SK-N-MC (cell line): ENCODE measurements at regions not wholly inside any gene's neighbourhood (a gene's known extent, or its start where the extent isn't known, plus 50 kb on each side); places are given as distances from the start of the nearest gene placed in this dataset.
"Not testable (repeated sequence)": the region's sequence is repeated elsewhere in the genome, so short reads cannot be mapped to it uniquely, and the experiment has no call there.

Source experiments
- DNase-seq: peaks from one replicate; pipeline ENCODE4 v3.0.0-alpha.2; 2011; ENCODE audit warnings: low read depth, low spot score
- H3K27ac ChIP-seq: fragments of 200-600 bp; sonication (generic); 2 replicates; pipeline ENCODE4 v1.5.1; 2016; ENCODE audit warnings: mixed run types
- H3K36me3 ChIP-seq: fragments of 200-600 bp; sonication (generic); 2 replicates; pipeline ENCODE4 v1.6.1; 2017; ENCODE audit warnings: antibody characterized with exemption, low read length, mixed read lengths; ENCODE audit not compliant: insufficient read depth
- H3K4me3 ChIP-seq: fragments of 200-600 bp; sonication (generic); 2 replicates; pipeline ENCODE4 v1.5.1; 2016
- H3K9ac ChIP-seq: fragments of 200-600 bp; sonication (generic); 2 replicates; pipeline ENCODE4 v1.8.0; 2017; ENCODE audit warnings: mixed run types, mixed read lengths; ENCODE audit not compliant: insufficient read length
- H3K9me3 ChIP-seq: fragments of 200-600 bp; sonication (generic); 2 replicates; pipeline ENCODE4 v1.6.1; 2017; ENCODE audit warnings: low read depth, mild to moderate bottlenecking, antibody characterized with exemption, low read length, moderate library complexity, mixed read lengths
- EZH2 ChIP-seq: fragments of 200-600 bp; sonication (generic); IDR thresholded peaks from one replicate; pipeline ENCODE4 v1.6.1; 2017; ENCODE audit warnings: antibody characterized with exemption
- FOXP2 ChIP-seq: optimal IDR thresholded peaks from 2 replicates; pipeline ENCODE3; 2011; ENCODE audit warnings: mild to moderate bottlenecking, moderate library complexity; ENCODE audit not compliant: insufficient read depth; ENCODE audit errors: extremely low read length, control extremely low read depth
- POLR2AphosphoS5 ChIP-seq: IDR thresholded peaks from 2 replicates; pipeline ENCODE4 v1.6.1; 2012; ENCODE audit warnings: mild to moderate bottlenecking, low read depth, low read length, borderline replicate concordance

DNA sequence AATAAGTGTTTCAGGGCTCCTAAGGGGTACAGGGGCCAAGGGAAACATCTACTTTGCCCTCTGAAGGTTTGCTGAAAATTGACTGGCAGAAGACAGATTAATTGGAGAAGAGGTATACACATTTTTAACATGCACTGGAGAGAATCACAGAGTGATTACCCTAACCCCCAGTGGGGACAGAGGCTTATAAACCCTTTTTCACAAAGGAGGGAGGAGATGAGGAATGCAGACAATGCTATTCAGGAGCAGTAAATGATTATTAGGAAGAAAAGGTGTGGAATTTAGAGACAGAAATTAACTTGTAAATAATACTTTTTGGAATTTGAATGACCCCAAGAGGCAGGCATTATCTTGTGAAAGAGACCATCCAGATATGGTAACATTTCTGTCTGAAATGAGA lies 582.4 kb upstream of the B3GAT1 start:
- TF ChIP-seq POLR2AphosphoS5 (no peak), FOXP2 (no peak), EZH2 (no peak)
- H3K4me3 ChIP-seq = 0 out of 2 replicates have a peak overlapping the region, but pooled peaks have one; percentile 10
- peak overlapping the region; percentile 96 for H3K27ac ChIP-seq
- peak overlapping the region; percentile 61 for H3K9ac ChIP-seq
- H3K9me3 ChIP-seq = no peaks in the 10 kb centered on the region
- no peak for DNase-seq
- H3K36me3 ChIP-seq = no peaks in the 10 kb centered on the region

GRCh38 chr11:134993691-134994243 lies 581.7 kb upstream of the B3GAT1 start:
- DNase-seq = no peak
- TF ChIP-seq EZH2 (no peak), FOXP2 (no peak), POLR2AphosphoS5 (no peak)
- H3K27ac ChIP-seq = peak overlapping the region; percentile 96

DNA sequence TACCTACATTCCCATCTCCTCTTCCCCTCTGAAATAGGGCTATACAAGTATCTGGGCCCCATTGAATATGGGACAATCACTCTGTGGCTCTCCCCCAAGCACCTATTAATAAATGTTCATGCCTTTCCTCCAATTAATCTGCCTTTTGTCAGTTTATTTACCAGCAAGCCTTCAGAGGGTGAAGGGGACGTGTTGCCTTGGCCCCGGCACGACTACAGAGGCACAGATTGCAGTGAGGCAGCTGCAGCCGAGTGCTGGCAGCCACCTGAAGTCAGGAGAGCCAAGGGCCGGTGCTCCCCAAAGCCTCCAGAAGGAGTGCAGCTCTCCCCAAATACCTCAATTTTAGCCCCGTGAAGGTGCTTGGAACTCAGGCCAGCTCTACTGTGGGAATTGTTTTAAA lies 580.9 kb upstream of the B3GAT1 start:
- Histone ChIP-seq H3K9me3 (no peaks in the 10 kb centered on the region), H3K36me3 (no peaks in the 10 kb centered on the region), H3K4me3 (no peak overlapping the region), H3K9ac (no peak overlapping the region), H3K27ac (no peak overlapping the region)
- DNase-seq = no peak
- TF ChIP-seq FOXP2 (no peak), POLR2AphosphoS5 (no peak), EZH2 (no peak)

More at GRCh38 chr11:134993691-134994243, 581.7 kb upstream of the B3GAT1 start:
- H3K36me3 ChIP-seq = no peaks in the 10 kb centered on the region
- no peak overlapping the region for H3K4me3 ChIP-seq
- no peak overlapping the region for H3K9ac ChIP-seq
- H3K9me3 ChIP-seq = no peaks in the 10 kb centered on the region

DNA sequence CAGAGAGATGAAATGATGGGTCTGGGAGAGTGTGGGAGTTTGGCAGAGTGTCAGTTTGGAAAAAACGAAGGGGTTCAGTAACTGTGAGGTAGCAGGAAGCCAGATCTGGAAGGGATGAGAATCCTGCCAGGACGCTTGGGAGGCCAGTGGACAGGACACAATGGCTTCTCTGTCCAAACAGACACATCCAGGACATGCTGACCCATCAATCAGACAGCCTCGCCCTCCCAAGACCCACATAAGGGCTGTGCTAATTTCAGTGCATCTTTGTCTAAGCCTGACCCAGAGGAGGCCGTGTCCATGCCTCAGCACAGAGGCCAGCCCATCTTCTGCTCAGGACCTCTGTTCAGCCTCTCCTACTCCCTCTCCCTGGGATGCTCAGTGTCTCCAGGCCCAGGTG lies 576.5 kb upstream of the B3GAT1 start:
- Histone ChIP-seq H3K36me3 (no peaks in the 10 kb centered on the region), H3K9ac (no peak overlapping the region), H3K9me3 (no peaks in the 10 kb centered on the region), H3K27ac (peak overlapping the region; percentile 99; the same call in 1 of the 2 replicates), H3K4me3 (no peak overlapping the region)
- TF ChIP-seq FOXP2 = no peak
- no peak for TF ChIP-seq EZH2
- TF ChIP-seq POLR2AphosphoS5 = no peak
- no peak for DNase-seq

GRCh38 chr11:134987822-134988221 lies 575.8 kb upstream of the B3GAT1 start:
- H3K9me3 ChIP-seq = no peaks in the 10 kb centered on the region
- no peak for DNase-seq
- H3K9ac ChIP-seq = peak overlapping the region; percentile 54

DNA sequence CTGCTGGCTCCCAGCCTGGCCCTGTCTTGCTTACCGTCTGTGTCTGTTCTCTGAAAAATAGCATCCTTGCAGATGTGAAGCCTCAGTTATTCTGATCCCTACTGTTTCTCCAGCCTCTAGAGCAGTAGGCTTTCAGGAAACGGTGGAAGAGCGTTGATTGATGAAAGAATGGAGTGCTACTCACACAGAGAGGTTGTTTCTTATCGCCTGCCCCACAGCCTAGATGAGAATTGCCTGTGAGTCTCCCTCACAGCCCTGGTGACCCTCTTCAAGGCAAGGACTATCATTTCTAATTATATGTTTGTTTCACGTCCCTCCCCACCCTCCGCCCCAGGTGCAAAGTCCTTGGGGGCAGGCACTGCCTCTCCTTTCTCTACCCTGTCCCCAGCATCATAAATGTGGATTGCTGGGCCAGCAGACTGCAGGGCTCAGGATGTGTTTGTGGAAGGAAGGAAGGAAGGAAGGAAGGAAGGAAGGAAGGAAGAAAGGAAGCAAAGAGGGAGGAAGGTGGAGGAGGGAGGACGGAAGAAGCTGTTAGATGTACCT lies 575.3 kb upstream of the B3GAT1 start:
- H3K9me3 ChIP-seq = no peaks in the 10 kb centered on the region
- H3K9ac ChIP-seq = peak overlapping the region; percentile 66
- peak overlapping the region; percentile 62 for H3K4me3 ChIP-seq
- DNase-seq = peak; percentile 70
- peak overlapping the region; percentile 99 for H3K27ac ChIP-seq
- no peaks in the 10 kb centered on the region for H3K36me3 ChIP-seq
- TF ChIP-seq POLR2AphosphoS5 (no peak), EZH2 (no peak)

More at GRCh38 chr11:134987822-134988221, 575.8 kb upstream of the B3GAT1 start:
- TF ChIP-seq FOXP2 = no peak
- no peak for TF ChIP-seq POLR2AphosphoS5
- TF ChIP-seq EZH2 = no peak
- Histone ChIP-seq H3K27ac (peak overlapping the region; percentile 99), H3K36me3 (no peaks in the 10 kb centered on the region), H3K4me3 (peak overlapping the region; percentile 13; the same call in 1 of the 2 replicates)

DNA sequence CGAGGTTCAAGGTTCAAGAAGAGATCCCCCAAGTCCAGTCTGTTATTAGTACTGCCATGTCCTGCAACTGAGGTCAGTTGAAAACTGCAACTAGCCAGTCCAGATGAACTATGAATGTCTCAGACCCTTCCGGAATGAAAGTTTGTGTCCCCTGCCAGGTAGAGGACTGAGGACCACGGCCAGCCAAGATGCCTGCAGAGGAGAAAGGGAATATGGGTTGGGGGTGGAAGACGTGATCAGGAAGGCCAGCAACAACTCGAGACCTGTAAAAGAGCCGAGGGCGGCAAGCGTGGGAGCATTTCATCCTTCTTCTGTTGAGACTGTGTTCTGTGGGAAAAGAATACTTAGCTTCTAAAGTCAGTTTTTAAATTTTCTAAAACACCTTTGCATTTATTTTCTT lies 572.4 kb upstream of the B3GAT1 start:
- Histone ChIP-seq H3K9me3 (no peaks in the 10 kb centered on the region), H3K4me3 (no peak overlapping the region), H3K27ac (no peak overlapping the region), H3K9ac (no peak overlapping the region), H3K36me3 (no peaks in the 10 kb centered on the region)
- TF ChIP-seq FOXP2 = no peak
- TF ChIP-seq POLR2AphosphoS5 = no peak
- no peak for TF ChIP-seq EZH2
- DNase-seq = no peak

DNA sequence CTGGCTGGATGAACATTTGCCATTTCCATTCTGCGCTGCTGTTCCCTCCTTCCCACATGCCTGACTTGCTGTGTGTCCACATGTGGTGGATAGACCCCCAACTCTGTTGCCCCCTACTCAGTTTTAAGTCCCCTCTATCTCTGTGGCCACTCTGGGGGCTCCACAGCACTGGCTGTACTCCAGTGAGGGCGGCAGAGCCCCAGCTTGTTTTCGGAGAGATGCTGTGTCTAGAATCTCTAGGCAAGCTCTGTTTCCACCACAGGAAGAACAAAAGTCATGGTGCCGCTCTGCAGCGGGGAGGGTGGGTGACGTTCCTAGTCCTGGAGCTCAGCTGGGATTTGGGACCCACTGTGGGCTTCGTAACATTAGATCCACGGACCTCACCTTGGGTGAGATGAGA lies 570.4 kb upstream of the B3GAT1 start:
- not testable (repeated sequence) for H3K27ac ChIP-seq, H3K36me3 ChIP-seq, H3K9ac ChIP-seq, H3K4me3 ChIP-seq, H3K9me3 ChIP-seq, DNase-seq

DNA sequence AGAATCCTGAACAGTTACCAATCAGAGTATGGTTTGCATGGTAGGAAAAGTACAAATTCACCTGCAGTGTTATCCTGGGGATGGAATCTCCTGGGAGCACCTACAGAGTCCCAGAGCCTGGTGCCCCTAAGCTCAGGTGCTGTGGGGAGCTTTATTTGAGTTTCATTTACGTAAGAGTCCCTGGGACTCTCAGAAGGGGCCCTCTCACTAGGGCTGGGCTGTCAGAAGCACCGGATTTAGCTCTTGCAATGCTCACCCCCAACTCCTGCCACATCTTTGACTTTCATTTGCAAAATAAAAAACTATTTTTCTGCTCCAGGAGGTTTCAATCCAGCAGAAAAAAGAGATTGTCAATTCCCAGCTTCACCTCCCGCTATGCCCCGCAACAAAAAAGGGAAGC lies 569.8 kb upstream of the B3GAT1 start:
- Histone ChIP-seq H3K9ac (no peak overlapping the region), H3K36me3 (no peaks in the 10 kb centered on the region), H3K9me3 (no peaks in the 10 kb centered on the region), H3K27ac (no peak overlapping the region), H3K4me3 (no peak overlapping the region)
- TF ChIP-seq FOXP2 (no peak), EZH2 (no peak), POLR2AphosphoS5 (no peak)
- no peak for DNase-seq
